NCI-H1092 treated with DMSO at 0.1 percent for 48 hours (cell line): ENCODE measurements at regions not wholly inside any gene's neighbourhood (a gene's known extent, or its start where the extent isn't known, plus 50 kb on each side); places are given as distances from the start of the nearest gene placed in this dataset.
A peak's percentile ranks its signal among the peaks of the same experiment; 100 is the strongest.
"Not testable (repeated sequence)": the region's sequence is repeated elsewhere in the genome, so short reads cannot be mapped to it uniquely, and the experiment has no call there.

Experiments
- DNase-seq: peaks from one replicate; lab custom pipeline; 2025; lab: John Stamatoyannopoulos, UW

DNA sequence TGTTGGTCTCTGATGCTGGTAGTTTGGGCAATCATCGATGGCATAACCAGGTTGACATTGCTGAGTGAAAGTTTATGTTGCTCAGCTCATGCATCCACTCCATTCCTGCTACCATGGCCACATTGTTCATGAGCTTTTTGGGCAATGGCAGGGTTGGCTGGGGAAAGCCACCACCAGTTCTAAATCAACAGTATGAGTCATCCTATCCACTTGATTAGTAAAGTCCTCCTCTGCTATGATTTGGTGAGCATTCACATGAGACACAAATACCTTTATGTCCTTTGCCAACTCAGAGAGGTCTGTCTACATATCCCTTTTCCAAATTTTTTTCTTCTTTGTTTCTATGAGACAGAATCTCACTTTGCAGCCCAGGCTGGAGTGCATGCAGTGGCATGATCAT, 129.7 kb upstream of the FBN2 start:
- no peak for DNase-seq

DNA sequence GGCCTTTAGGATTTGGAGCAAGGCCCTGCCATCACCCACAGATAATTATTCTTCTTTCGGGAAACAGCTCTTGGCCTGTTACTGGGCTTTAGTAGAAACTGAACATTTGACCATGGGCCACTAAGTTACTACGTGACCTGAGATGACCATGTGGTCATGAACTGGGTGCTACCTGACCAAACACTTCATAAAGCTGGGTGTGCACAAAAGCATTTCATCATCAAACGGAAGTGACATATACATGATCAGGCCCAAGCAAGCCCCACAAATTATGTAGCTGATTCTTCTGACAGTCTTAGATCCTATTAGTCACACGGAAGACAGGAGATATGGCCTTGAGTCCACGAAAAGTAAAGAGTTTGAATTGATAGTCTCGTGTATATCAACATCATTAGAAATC, 130.9 kb upstream of the FBN2 start:
- DNase-seq: no peak

GRCh38 chr5:128669803-128670202, 131.8 kb upstream of the FBN2 start:
- no peak for DNase-seq

DNA sequence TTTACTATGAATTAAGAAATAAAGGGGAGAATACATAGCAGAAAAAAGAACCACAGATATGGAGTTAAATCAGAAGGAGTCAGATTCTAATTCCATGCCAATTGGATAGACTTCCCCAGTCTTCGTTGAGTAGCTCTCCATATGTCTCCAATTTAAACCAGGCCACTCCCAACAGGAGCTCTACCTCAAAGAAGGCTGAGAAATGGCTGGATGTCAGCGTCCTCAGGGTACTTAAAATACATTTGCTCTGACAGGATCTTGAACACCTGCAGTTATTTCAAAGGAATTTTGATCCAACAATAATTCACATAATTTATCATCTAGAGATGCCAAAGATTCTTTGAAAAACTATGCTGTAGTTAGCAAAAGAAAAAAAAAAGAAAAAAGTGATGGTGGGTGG, 133.9 kb upstream of the FBN2 start:
- no peak for DNase-seq

DNA sequence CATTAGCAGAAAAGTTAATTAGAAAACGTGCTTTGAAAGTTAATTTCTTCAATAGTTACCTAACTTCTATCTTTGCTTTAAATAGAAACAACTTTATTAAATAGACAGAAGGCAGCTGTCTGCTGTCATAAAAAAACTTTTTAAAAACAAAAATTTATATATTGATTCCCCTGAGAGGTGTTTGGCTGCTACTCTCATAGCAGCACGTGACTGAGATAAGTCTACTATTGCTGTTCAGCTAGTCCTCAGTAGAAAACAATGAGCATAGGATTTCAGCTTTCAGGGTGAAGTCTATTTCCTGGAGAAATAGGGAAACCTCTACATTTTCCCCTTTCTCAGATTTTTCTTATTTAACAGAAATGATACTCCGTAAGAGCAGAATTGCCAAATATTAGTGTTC, 135.0 kb upstream of the FBN2 start:
- no peak for DNase-seq

GRCh38 chr5:128673411-128673957, 135.4 kb upstream of the FBN2 start:
- no peak for DNase-seq

- no peak for DNase-seq
Measured at GRCh38 chr5:128673970-128674369, 135.9 kb upstream of the FBN2 start.

GRCh38 chr5:128674837-128675446, 136.9 kb upstream of the FBN2 start:
- peak; percentile 14 for DNase-seq

DNA sequence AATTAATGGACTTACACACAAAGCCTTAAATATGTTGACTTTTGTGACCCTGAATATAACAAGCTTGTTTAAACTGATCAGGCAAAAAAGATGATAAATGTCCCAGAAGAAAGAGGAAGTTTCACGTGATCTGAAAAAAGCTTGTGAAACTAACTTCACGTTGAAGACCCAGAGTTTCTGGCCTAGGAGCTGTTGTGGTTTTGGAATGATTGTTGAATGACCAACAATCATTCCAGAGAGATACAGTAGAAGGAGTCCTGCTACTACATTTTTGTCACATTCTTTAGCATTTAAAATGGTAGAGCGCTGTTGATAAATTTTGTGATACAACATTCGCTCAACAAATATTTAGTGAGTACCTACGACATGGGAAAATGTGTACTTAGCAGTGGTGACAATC, 143.1 kb upstream of the FBN2 start:
- DNase-seq: no peak

DNA sequence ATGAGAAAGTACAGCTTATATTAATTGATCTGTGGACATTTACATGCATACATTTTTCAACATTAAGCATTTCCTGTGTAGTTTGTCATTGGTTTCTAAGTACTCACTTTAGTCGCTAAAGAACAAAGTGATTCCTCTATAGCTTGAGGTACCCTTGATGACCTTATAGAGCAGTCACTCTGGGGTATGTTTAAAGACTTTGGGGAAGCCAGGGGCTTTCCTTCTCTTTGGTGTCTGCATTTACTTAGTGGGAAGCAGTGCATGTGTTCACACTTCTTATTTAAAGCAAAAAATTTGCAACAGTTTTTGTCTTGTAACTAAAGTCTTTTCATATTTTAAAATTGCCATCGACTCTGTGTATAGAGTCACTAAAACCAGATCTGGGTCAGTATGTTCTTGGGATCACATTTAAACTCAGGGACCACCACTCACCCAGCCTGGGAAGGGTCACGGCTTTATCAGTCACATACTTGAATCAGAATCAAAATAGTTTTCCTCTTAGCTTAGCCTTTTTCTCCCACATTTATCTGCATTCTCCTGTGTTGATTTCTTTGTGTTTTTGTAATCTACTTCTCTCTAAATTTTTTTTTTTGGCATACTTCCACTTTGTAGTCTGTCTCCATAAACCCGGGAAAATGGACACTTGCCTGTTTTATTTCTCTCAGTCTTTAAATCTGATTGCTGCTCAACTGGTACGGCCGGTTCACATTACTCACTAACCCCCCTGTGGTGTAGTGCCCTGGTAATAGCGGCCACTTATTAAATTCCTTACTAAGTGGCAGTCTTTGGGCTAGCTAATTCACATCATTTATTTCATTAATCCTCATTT, 143.9 kb upstream of the FBN2 start:
- DNase-seq: no peak

DNA sequence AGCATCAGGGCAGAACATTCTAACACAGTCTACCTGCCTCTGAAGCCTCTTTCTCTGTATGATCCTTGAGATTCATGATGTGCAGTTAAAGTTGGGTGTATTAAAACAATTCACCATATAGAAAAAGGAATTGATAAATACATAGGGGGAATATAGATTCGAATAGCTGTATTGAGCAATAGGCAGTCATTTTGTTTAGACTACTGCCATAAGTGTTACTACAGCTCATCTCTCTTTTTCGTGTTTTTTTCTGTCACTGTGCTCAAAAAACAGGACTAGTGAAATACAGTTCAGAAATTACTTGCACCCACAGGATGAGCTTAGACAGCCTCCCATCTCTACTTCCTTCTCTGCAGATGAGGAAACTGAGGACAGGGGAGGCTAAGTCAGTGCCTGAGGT, 144.6 kb upstream of the FBN2 start:
- no peak for DNase-seq

- no peak for DNase-seq
Measured at GRCh38 chr5:128684961-128685360, 146.9 kb upstream of the FBN2 start.

DNA sequence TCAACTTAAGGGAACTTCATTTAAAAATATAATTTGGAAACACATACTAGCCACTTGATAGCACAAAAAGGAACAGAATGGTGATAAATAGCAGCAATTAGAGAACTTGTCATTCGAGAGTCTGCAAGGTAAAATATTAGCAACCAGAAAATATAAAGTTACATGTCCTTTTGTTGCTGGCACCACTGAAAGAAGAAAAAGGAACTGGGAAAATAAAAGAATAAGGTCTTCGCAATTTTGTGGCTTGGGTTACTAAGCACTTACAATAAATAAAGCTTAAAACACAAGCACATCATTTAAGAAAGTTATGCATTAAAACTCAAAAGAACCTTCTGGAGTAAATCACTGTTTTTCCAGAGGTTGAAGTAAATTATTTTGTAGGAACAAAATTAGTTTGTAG, 149.9 kb upstream of the FBN2 start:
- DNase-seq: no peak

- DNase-seq: no peak
Measured at GRCh38 chr5:128693764-128694163, 155.7 kb upstream of the FBN2 start.

GRCh38 chr5:128695791-128696530, 157.9 kb upstream of the FBN2 start:
- no peak for DNase-seq

GRCh38 chr5:128701301-128701700, 163.3 kb upstream of the FBN2 start:
- no peak for DNase-seq

DNA sequence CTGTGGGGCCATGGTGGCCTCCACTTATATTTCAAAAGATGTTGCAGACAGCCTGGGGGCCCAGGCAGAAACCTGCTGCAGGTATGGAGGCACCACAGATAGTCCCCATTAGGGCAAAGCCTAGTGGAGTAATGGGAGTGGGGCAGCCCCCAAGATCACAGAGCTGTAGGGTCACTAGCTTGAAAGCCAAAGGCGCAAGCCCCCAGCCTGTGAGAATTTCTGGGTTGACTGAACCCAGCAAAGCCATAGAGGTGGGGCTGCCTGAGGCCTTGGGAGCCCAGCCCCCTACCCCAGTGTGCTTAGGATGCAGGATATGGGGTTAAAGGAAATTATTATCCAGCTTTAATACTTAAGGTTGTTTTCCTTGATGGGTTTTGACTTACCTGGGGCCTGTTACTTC, 165.3 kb upstream of the FBN2 start:
- no peak for DNase-seq

DNA sequence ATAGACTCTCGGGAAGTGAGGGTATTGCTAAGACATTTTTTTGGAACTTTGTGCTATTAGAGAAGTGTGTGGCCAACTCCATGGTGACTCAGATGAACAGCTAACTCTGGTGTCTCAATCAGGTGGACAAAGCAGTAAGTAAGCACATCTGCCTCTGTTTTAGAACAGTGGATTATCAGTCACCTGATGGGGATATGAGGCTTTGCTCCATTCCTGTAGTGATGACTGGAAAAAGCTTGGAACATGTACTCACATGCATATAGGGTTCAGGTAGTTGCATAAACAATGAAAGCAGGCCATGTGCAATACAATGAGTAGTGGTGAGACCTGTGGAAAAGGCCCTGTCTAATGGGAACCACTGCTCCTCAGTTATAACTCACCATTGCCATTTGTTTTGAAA, 168.2 kb upstream of the FBN2 start:
- no peak for DNase-seq

DNA sequence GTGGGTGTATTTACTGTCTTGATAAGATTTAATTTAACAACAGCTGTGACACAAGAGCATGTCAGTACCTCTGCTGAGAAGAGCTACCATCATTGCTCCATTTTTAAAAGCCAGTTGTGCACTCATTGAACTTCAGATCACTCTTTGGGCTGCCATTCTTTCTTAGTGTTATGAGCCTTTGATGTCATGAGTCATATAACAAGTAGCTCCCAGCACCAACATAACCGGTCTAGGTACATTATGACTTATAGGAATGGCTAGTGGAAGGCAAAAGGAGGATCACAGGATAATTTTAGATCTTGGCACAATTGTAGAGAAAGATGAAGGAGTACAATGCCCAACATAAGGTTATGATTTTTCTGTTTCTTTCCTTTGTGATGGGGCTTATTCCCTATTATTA, 170.8 kb upstream of the FBN2 start:
- DNase-seq: no peak

DNA sequence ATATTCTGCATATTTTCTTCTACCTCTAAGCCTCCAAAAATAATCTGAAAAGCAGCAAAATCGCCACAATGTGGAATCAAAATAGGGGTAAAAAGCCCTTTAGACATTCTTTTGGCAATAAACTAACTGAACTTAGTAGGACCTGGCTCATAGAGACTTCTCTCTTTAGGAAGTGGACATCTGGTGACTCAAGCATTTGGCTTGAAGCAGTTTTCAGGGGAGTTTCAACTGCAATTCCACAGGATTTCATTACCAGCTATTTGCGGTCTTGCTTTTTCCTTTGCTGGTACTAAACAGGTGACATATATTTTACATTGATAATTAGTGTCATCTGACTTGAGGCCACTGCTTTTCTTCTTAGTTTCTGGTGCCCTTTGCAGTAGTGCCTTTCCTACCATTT, 173.2 kb upstream of the FBN2 start:
- DNase-seq: no peak

GRCh38 chr5:128714551-128714950, 176.5 kb upstream of the FBN2 start:
- DNase-seq: no peak

GRCh38 chr5:128722551-128722950, 184.5 kb upstream of the FBN2 start:
- no peak for DNase-seq

GRCh38 chr5:128730021-128730420, 192.0 kb upstream of the FBN2 start:
- DNase-seq: not testable (repeated sequence)
